CD14-positive monocyte (primary cell): ENCODE measurements at regions not wholly inside any gene's neighbourhood (a gene's known extent, or its start where the extent isn't known, plus 50 kb on each side); places are given as distances from the start of the nearest gene placed in this dataset.

Experiments used
- DNase-seq, 3 donors: peaks; one replicate each; pipeline ENCODE4 v3.0.0-alpha.2; 2011 to 2022
- H2AFZ ChIP-seq: 2 replicates; pipeline ENCODE4 v1.6.0; 2012; ENCODE audit warnings: mild to moderate bottlenecking, low read depth, low read length, inconsistent platforms; ENCODE audit not compliant: insufficient read depth, poor library complexity, severe bottlenecking
- H3K27ac ChIP-seq, 2 donors: 1 replicate in 1 of 2; 2 replicates in 1 of 2; pipeline ENCODE4 v1.5.1; 2012 to 2013; ENCODE audit warnings: low read length in 2 of 2, control low read depth in 1 of 2, inconsistent platforms in 1 of 2, low read depth in 1 of 2, mild to moderate bottlenecking in 1 of 2
- H3K27me3 ChIP-seq, 2 donors: one replicate each; pipeline versions ENCODE4 v1.6.0 to v1.6.1; 2011 to 2013; ENCODE audit warnings: low read length in 2 of 2; ENCODE audit not compliant: control insufficient read depth in 2 of 2, insufficient read depth in 2 of 2
- H3K36me3 ChIP-seq, 2 donors: replicated peaks in 1 of 2; 1 replicate in 1 of 2; 2 replicates in 1 of 2; pipeline versions ENCODE4 v1.5.1 to v1.6.1; 2012 to 2013; ENCODE audit warnings: low read length in 2 of 2, control low read depth in 1 of 2, inconsistent platforms in 1 of 2, mild to moderate bottlenecking in 1 of 2; ENCODE audit not compliant: insufficient read depth in 2 of 2, control insufficient read depth in 1 of 2
- H3K4me1 ChIP-seq, 2 donors: 1 replicate in 1 of 2; 2 replicates in 1 of 2; pipeline versions ENCODE4 v1.5.1 to v1.6.1; 2012 to 2013; ENCODE audit warnings: low read length in 2 of 2, control low read depth in 1 of 2, inconsistent platforms in 1 of 2, mild to moderate bottlenecking in 1 of 2, moderate library complexity in 1 of 2; ENCODE audit not compliant: insufficient read depth in 2 of 2, control insufficient read depth in 1 of 2
- H3K4me2 ChIP-seq: replicated peaks from 2 replicates; pipeline ENCODE3; 2012; ENCODE audit warnings: low read length, moderate library complexity, mild to moderate bottlenecking; ENCODE audit not compliant: poor library complexity, severe bottlenecking; ENCODE audit errors: extremely low read depth
- H3K4me3 ChIP-seq, 3 experiments: fragments of 200-600 bp in 1 of 3; sonication (generic) in 1 of 3; replicated peaks in 1 of 3; 1 replicate in 2 of 3; 2 replicates in 1 of 3; pipeline ENCODE4 v1.5.1; 2011 to 2013; ENCODE audit warnings: low read length in 3 of 3, mild to moderate bottlenecking in 3 of 3, control low read depth in 2 of 3, low read depth in 2 of 3, inconsistent platforms in 1 of 3, moderate library complexity in 1 of 3
- H3K79me2 ChIP-seq: 2 replicates; pipeline ENCODE4 v1.6.0; 2012; ENCODE audit warnings: mild to moderate bottlenecking, control low read depth, inconsistent platforms, low read length, moderate library complexity; ENCODE audit not compliant: insufficient read depth
- H3K9ac ChIP-seq: 2 replicates; pipeline ENCODE4 v1.6.0; 2017; ENCODE audit warnings: low read length, mild to moderate bottlenecking; ENCODE audit not compliant: insufficient read depth, poor library complexity, severe bottlenecking
- H3K9me3 ChIP-seq, 2 donors: replicated peaks in 1 of 2; 1 replicate in 1 of 2; 2 replicates in 1 of 2; pipeline versions ENCODE4 v1.5.1 to v1.6.1; 2012 to 2013; ENCODE audit warnings: low read length in 2 of 2, control low read depth in 1 of 2; ENCODE audit not compliant: control insufficient read depth in 1 of 2, insufficient read depth in 1 of 2
- H4K20me1 ChIP-seq: 2 replicates; pipeline ENCODE4 v1.6.0; 2012; ENCODE audit warnings: mild to moderate bottlenecking, low read length, control low read depth, moderate library complexity; ENCODE audit not compliant: insufficient read depth
- H3K27ac Mint-ChIP-seq, 7 donors: one replicate each; pipeline ENCODE4 v1.8.0; 2020; ENCODE audit warnings: mild to moderate bottlenecking in 7 of 7, mixed read lengths in 7 of 7, moderate library complexity in 6 of 7, inconsistent platforms in 2 of 7
- H3K27me3 Mint-ChIP-seq, 3 donors: one replicate each; pipeline ENCODE4 v1.8.0; 2021 to 2022; ENCODE audit warnings: low read depth in 3 of 3, mild to moderate bottlenecking in 3 of 3, mixed read lengths in 3 of 3, moderate library complexity in 3 of 3, inconsistent platforms in 1 of 3
- H3K36me3 Mint-ChIP-seq, 2 donors: one replicate each; pipeline ENCODE4 v1.8.0; 2020; ENCODE audit warnings: mixed read lengths in 2 of 2, inconsistent platforms in 1 of 2, mild to moderate bottlenecking in 1 of 2
- H3K4me1 Mint-ChIP-seq: one replicate; pipeline ENCODE4 v1.8.0; 2020; ENCODE audit warnings: mild to moderate bottlenecking, mixed read lengths
- H3K4me3 Mint-ChIP-seq, 2 donors: one replicate each; pipeline ENCODE4 v1.8.0; 2020; ENCODE audit warnings: mild to moderate bottlenecking in 2 of 2, mixed read lengths in 2 of 2, moderate library complexity in 1 of 2
- H3K9me3 Mint-ChIP-seq, 7 donors: one replicate each; pipeline ENCODE4 v1.8.0; 2020 to 2022; ENCODE audit warnings: mixed read lengths in 7 of 7, mild to moderate bottlenecking in 6 of 7, moderate library complexity in 6 of 7, inconsistent platforms in 2 of 7
- CTCF ChIP-seq: fragments of 200-600 bp; IDR thresholded peaks from one replicate; pipeline ENCODE4 v1.8.0; 2022; ENCODE audit warnings: antibody characterized with exemption, mild to moderate bottlenecking
- WGBS: methylation state at CpG from one replicate; pipeline ENCODE4 v1.1.5; 2013; ENCODE audit warnings: missing lambda C conversion rate; ENCODE audit not compliant: insufficient coverage; 5-methylcytosine and 5-hydroxymethylcytosine counted together
- intact Hi-C, 2 donors: fragments of 100-400 bp; cut with micrococcal nuclease; formaldehyde crosslinking; loops; one replicate each; pipeline versions ENCODE4 v1.15.0 to v1.15.1; 2023

GRCh38 chr15:93493172-93493571 is 404.2 kb upstream of the RGMA start:
- no peak overlapping the region for H3K9ac ChIP-seq
- H3K27ac Mint-ChIP-seq: no peak overlapping the region
- no peaks in the 10 kb centered on the region for H3K4me1 Mint-ChIP-seq
- no peaks in the 10 kb centered on the region for H3K36me3 ChIP-seq
- WGBS: 92% methylated on average over 4 of the region's 4 CpGs
- no peaks in the 10 kb centered on the region for H3K4me1 ChIP-seq
- H3K9me3 Mint-ChIP-seq: peaks cover 0 to 2% (median 0%) of the 10 kb centered on the region in 7 donors
- H3K4me3 ChIP-seq: no peak overlapping the region
- DNase-seq: no peak
- H4K20me1 ChIP-seq: no peaks in the 10 kb centered on the region
- no peaks in the 10 kb centered on the region for H3K9me3 ChIP-seq
- no peaks in the 10 kb centered on the region for H3K27me3 ChIP-seq
- peaks cover 0 to 2% (median 0%) of the 10 kb centered on the region in 3 donors for H3K27me3 Mint-ChIP-seq
- H3K79me2 ChIP-seq: no peaks in the 10 kb centered on the region
- no peak overlapping the region for H3K4me2 ChIP-seq
- no peak overlapping the region for H2AFZ ChIP-seq
- intact Hi-C loops: no loop called here
- no peak for TF ChIP-seq CTCF
- H3K36me3 Mint-ChIP-seq: no peaks in the 10 kb centered on the region
- no peak overlapping the region for H3K4me3 Mint-ChIP-seq
- no peak overlapping the region for H3K27ac ChIP-seq

- no peaks in the 10 kb centered on the region for H3K4me1 Mint-ChIP-seq
- intact Hi-C loops: no loop called here
- no peak overlapping the region for H3K4me3 Mint-ChIP-seq
These were observed 402.3 kb upstream of the RGMA start for GRCh38 chr15:93491291-93491690.

More at GRCh38 chr15:93491291-93491690, 402.3 kb upstream of the RGMA start:
- no peak overlapping the region for H3K4me3 ChIP-seq
- Mint-ChIP-seq H3K27me3 (peaks cover 0 to 1% (median 0%) of the 10 kb centered on the region in 3 donors), H3K9me3 (peaks cover 0 to 2% (median 0%) of the 10 kb centered on the region in 7 donors), H3K36me3 (no peaks in the 10 kb centered on the region), H3K27ac (no peak overlapping the region)
- no peak overlapping the region for H3K27ac ChIP-seq
- DNase-seq: no peak
- no peak for TF ChIP-seq CTCF
- H3K36me3 ChIP-seq: no peaks in the 10 kb centered on the region
- no peak overlapping the region for H2AFZ ChIP-seq
- H3K4me1 ChIP-seq: no peaks in the 10 kb centered on the region
- H3K27me3 ChIP-seq: no peaks in the 10 kb centered on the region
- no peaks in the 10 kb centered on the region for H3K79me2 ChIP-seq
- no peak overlapping the region for H3K4me2 ChIP-seq
- H3K9me3 ChIP-seq: no peaks in the 10 kb centered on the region
- H3K9ac ChIP-seq: no peak overlapping the region
- H4K20me1 ChIP-seq: no peaks in the 10 kb centered on the region
- WGBS: 88% methylated on average over 8 of the region's 8 CpGs
